HepG2 (cell line): ENCODE measurements at regions not wholly inside any gene's neighbourhood (a gene's known extent, or its start where the extent isn't known, plus 50 kb on each side); places are given as distances from the start of the nearest gene placed in this dataset.

Experiments used
- EHMT2 ChIP-seq: fragments of 200-600 bp; sonication (generic); IDR thresholded peaks from 2 replicates; pipeline ENCODE4 v1.7.0; 2017; ENCODE audit warnings: antibody characterized with exemption, low read depth, low read length, borderline replicate concordance
- ELF4 ChIP-seq: sonication (generic); formaldehyde crosslinking; IDR thresholded peaks from 2 replicates; pipeline ENCODE4 v1.5.0; 2020; ENCODE audit warnings: missing genetic modification reagents, mild to moderate bottlenecking, moderate library complexity, borderline replicate concordance
- KIAA2018 ChIP-seq: sonication (generic); formaldehyde crosslinking; IDR thresholded peaks from 2 replicates; pipeline ENCODE4 v1.5.0; 2020; ENCODE audit warnings: mild to moderate bottlenecking, missing genetic modification reagents, borderline replicate concordance
- NCOA2 ChIP-seq: sonication (generic); formaldehyde crosslinking; IDR thresholded peaks from 2 replicates; pipeline ENCODE4 v1.8.0; 2022; ENCODE audit warnings: inconsistent platforms
- TCF12 ChIP-seq, 2 experiments: fragments of 450-650 bp in 1 of 2; sonication (generic) in 1 of 2; formaldehyde crosslinking in 1 of 2; IDR thresholded peaks; 2 replicates each; pipeline versions ENCODE4 v1.6.1 to v1.8.0; 2017 to 2022; ENCODE audit warnings: antibody characterized with exemption in 1 of 2, mild to moderate bottlenecking in 1 of 2, missing genetic modification reagents in 1 of 2, moderate library complexity in 1 of 2
- USF2 ChIP-seq, 2 experiments: sonication (generic) in 1 of 2; formaldehyde crosslinking in 1 of 2; IDR thresholded peaks; 2 replicates each; pipeline versions ENCODE4 v1.5.1 to v1.6.1; 2011 to 2020; ENCODE audit warnings: borderline replicate concordance in 1 of 2, low read depth in 1 of 2, low read length in 1 of 2, mild to moderate bottlenecking in 1 of 2, missing genetic modification reagents in 1 of 2, moderate library complexity in 1 of 2
- ZBTB44 ChIP-seq: sonication (generic); formaldehyde crosslinking; IDR thresholded peaks from 2 replicates; pipeline ENCODE4 v1.4.0; 2020; ENCODE audit warnings: missing genetic modification reagents

- no peak for TF ChIP-seq KIAA2018 (CRISPR knock-in tag)
- no peak for TF ChIP-seq NCOA2
- no peak for TF ChIP-seq USF2 (IDR thresholded peaks at IDR 0.05; ENCODE audit: low read depth, low read length)
- no peak for TF ChIP-seq USF2 (CRISPR knock-in tag; IDR thresholded peaks at IDR 0.05; ENCODE audit: borderline replicate concordance)
- TF ChIP-seq TCF12 (IDR thresholded peaks at IDR 0.05) = no peak
- TF ChIP-seq TCF12 (CRISPR knock-in tag; IDR thresholded peaks at IDR 0.05) = no peak
- TF ChIP-seq ZBTB44 = no peak
- no peak for TF ChIP-seq ELF4 (CRISPR knock-in tag)
- no peak for TF ChIP-seq EHMT2
Observed at GRCh38 chr2:133682906-133683305, 114.6 kb upstream of the NCKAP5 start (continued).
